HEK293T (cell line): ENCODE measurements at regions not wholly inside any gene's neighbourhood (a gene's known extent, or its start where the extent isn't known, plus 50 kb on each side); places are given as distances from the start of the nearest gene placed in this dataset.

Experiments
- BHLHE40 ChIP-seq: fragments of 450-650 bp; IDR thresholded peaks from 2 replicates; pipeline ENCODE4 v1.6.1; 2016; ENCODE audit warnings: mild to moderate bottlenecking, moderate library complexity, borderline replicate concordance
- FOXA1 ChIP-seq: fragments of 450-650 bp; IDR thresholded peaks from 2 replicates; pipeline ENCODE4 v1.6.1; 2016; ENCODE audit warnings: mild to moderate bottlenecking
- FOXK2 ChIP-seq: fragments of 450-650 bp; IDR thresholded peaks from 2 replicates; pipeline ENCODE4 v1.6.1; 2016; ENCODE audit warnings: mild to moderate bottlenecking
- FOXM1 ChIP-seq: fragments of 450-650 bp; IDR thresholded peaks from 2 replicates; pipeline ENCODE4 v1.6.1; 2017; ENCODE audit warnings: mild to moderate bottlenecking, borderline replicate concordance
- HDGF ChIP-seq: fragments of 450-650 bp; IDR thresholded peaks from 2 replicates; pipeline ENCODE4 v1.6.1; 2017; ENCODE audit warnings: antibody characterized with exemption, borderline replicate concordance
- LEF1 ChIP-seq: fragments of 450-650 bp; IDR thresholded peaks from 2 replicates; pipeline ENCODE4 v1.6.1; 2017; ENCODE audit warnings: mild to moderate bottlenecking, borderline replicate concordance
- SP1 ChIP-seq: fragments of 450-650 bp; IDR thresholded peaks from 2 replicates; pipeline ENCODE4 v1.6.1; 2017
- SUZ12 ChIP-seq: fragments of 450-650 bp; IDR thresholded peaks from 2 replicates; pipeline ENCODE4 v1.6.1; 2016; ENCODE audit warnings: mild to moderate bottlenecking

GRCh38 chr16:72658888-72659717 is 388.8 kb downstream of the ZFHX3 start:
- TF ChIP-seq BHLHE40 = no peak
- no peak for TF ChIP-seq SUZ12
- TF ChIP-seq SP1 = no peak
- TF ChIP-seq FOXM1 = no peak
- no peak for TF ChIP-seq FOXA1
- no peak for TF ChIP-seq HDGF
- no peak for TF ChIP-seq FOXK2
- no peak for TF ChIP-seq LEF1
